HG03066 (cell line): ENCODE measurements at regions not wholly inside any gene's neighbourhood (a gene's known extent, or its start where the extent isn't known, plus 50 kb on each side); places are given as distances from the start of the nearest gene placed in this dataset.

ENCODE experiments used
- ATAC-seq: cut with Tn5 transposase; IDR thresholded peaks from one replicate; pipeline ENCODE4 v1.9.1; 2021; ENCODE audit warnings: low read depth; ENCODE audit not compliant: unreplicated experiment

DNA sequence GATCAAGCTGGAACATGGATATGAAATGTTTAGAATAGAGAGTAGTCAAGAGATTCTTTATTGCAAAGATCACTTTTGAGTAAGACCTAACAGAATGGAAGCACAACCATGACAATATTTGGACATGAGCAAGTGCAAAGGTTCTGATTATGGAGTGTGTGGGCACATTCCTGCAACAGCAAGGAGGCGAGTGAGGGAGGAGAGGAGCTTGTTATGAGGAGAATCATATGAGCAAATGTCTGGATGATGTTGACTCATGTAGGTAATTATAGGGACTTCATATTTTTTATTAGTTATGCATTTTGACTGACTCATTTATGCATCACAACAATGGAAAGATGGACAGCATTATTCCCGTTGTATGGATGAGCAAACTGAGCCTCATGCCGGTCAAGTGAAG is 100.8 kb upstream of the SLC35B3 start:
- no peak for ATAC-seq

DNA sequence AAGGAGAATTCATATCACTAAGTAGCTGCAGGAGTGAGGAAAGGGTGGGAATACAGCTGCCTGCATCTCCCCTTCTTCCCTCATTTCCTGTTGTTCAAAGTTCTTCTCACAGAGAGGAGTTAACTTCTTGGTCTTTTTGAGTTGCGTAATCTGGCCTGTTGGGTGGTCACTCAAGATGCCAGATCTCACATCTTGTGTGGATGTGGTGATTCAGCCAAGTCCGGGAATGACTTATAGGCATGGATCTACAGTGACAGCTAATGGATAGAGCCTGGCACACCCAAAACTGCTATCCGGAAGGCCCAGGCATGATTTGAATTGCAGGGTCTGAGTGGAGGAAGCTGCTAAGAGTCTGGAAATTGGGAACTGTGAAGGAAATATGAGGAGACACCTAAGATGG is 100.2 kb upstream of the SLC35B3 start:
- no peak for ATAC-seq

DNA sequence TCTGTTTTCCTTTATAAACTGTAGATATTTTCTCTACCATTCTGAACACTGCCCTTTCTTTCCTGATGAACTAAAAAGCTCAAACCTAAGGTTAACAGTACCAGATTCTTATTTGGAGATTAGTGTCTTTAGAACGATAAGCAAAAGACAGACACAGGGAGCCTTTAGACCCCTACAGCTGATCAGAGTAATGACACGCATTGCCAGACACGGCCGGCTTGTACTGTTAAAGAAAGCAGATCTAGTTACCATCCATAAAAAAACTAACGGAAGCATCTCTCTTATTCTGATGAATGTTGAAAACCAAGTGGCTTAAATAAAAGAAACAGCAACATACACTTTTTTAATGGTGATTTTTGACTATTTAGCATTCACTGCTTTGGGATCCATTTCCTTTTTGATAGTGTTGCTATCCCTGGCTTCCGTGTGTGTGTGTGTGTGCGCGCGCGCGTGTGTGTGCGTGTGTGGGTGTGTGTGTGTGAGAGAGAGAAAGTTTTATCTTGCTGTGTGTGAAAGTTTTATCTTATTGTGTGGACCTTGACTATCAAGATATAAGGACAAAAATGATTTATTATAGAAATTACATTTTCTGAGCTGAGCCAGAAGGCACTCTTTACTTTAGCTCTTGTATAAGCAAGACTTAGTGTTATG is 95.6 kb upstream of the SLC35B3 start:
- ATAC-seq = no peak

DNA sequence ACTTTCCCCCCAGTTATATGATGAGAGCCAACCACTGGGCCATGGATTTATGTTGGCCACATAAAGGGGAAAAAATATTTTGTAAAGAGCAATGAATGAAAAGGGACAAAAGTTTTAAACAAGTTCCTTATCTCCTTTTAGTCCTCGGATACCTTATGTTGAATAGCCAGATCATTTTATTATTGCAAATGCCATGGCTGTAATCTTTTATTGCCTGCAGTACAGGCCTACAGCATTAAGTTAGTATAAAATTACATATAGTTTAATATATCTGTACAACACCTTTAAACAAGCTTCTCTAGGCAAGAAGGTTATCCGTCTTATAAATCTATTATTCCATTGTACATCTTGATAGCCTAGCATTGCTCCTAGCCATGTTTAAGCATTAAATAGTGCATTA is 93.9 kb upstream of the SLC35B3 start:
- no peak for ATAC-seq

DNA sequence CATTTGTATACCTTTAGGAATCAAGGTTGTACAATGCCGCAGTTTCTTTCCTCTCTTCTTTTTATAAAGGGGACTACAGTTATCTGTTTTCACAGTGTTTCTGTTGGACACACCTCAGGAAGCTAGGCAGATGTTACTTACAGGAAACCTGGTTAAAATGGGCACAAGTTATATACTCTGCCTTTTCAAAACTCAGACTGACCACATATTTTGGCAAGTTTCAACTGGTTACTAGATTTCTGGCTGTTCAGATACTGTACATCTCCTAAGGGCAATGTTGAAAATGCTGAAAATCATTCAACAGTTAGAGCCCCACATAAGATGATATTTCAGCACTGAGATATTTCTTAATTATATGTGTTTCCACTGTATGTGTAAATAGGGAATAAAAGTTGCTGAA is 92.5 kb upstream of the SLC35B3 start:
- no peak for ATAC-seq

DNA sequence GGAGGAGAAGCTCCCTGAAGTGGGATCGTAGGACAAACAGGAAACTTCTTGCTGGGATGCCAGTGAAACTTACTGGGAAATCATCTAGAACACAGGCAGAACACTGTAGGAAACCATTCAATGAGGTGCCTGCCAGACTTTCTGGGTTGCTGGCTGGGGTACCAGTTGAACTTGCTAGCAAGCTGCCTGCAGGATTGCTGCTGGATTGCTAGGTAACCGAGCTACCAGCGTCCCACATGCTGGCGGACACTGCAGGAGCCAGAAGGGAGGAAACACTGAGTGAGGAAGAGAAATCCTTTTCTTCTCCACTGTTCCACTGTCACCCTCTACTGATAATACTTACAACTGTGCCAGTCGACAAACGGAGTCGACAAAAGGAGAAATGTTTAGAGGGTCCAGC is 91.3 kb upstream of the SLC35B3 start:
- no peak for ATAC-seq

DNA sequence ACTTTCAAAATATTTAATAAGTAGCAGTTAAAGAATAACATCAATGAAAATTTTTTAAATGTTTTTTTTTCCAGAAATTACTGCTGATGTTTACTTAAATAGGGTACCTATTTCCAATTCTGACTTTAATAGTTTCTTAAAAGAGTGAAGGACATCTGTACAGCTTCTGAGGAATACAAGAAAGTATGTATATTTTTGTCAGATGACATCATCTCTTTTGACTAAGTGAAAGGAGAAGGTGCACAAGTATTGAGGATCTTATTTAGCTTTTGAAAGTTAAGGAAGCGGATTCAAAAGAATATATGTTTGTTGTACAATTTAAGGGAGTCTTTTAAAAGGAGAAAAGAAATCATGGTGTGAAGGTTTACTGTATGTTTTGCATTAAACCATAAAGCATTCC is 90.0 kb upstream of the SLC35B3 start:
- no peak for ATAC-seq

DNA sequence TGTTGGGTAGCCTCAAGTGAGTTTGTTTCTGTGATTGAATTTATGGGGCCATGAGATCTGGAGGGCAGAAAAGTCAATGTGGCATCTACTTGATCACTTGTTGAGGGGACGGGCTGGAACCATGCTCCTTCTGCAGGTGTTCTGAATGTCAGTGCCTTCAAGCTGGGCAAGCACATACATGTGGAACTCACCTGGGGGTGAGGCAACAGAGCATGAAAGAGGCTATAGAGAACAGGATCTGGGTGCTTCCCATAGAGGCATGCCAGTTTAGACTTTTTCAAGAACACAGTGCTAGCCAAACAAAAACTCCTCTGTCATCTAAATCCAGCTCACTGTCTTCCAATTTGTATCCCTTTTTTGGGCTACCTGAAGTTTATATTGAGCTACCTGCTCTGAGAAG is 77.8 kb upstream of the SLC35B3 start:
- ATAC-seq = no peak

DNA sequence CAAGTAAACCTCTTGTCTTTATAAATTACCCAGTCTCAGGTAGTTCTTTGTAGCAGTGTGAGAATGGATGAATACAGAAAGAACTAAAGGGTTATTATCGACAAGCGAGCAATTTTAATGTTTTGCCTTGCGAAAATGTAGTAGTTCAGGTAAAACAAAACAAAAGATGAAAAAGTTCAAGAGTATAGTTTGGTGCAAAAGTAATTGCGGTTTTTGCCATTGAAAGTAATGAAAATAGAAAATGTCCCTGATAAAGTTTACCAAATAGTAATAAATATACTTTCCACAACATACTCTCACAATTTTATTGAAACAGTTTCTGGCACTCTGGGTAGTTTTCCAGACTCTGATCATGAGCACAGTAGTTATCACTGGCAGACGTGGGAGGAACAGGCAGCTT is 71.9 kb upstream of the SLC35B3 start:
- ATAC-seq = no peak

DNA sequence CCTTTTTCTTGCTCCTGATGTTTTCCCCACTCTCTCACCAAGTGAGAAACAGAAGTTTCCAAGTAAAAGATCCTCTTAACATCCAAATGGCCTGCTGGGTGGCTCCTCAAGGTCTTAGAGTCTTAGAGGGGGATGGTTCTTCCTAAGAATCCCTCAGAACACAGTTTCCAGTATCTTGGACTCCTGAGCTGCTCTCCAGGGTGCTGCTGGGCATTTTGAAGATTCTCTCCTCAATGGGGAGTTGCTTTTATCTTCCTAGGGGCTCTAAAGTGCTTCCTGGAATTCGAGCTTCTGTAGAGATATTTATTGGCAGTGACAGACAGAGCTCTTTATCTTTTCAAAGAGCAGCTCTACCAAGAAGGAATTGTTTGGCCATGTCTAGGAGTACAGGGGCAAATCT is 70.8 kb upstream of the SLC35B3 start:
- ATAC-seq = no peak

DNA sequence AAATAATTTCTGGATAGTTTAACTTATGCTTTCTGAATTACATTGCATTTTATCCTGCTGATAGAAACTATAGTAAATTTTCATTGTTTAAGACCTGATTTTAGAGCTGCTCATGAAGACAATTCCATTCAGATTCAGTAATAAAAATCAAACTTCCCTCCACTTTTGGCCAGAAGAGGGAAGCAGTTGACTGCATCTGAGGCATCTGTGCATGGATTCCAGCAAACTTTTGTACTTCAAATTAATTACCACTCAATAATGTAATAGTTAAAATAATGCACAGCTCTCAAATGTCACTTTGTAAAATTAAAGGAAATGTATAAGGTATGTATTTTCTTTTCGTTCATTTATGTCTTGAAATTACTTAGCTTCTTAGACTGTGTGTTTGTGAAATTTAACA is 64.2 kb upstream of the SLC35B3 start:
- no peak for ATAC-seq

DNA sequence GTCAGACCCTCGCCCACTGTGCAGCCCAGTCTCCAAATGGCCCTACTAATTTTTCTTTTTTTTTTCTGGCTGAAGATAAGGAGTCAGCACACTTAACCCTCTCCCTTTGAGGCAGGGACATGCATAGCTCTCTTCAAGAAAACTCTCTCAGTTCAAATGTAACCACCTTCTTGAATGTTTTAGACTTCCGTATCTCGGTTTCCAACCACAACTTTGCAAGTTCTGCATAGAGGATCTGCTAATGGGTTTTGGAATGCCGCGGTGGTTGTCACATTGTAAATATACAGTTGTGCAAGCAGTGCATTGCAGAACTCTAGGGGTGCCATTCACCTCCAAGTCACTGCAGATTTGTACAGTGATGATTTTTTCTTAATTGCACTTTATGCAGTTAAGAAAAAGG is 59.4 kb upstream of the SLC35B3 start:
- no peak for ATAC-seq

DNA sequence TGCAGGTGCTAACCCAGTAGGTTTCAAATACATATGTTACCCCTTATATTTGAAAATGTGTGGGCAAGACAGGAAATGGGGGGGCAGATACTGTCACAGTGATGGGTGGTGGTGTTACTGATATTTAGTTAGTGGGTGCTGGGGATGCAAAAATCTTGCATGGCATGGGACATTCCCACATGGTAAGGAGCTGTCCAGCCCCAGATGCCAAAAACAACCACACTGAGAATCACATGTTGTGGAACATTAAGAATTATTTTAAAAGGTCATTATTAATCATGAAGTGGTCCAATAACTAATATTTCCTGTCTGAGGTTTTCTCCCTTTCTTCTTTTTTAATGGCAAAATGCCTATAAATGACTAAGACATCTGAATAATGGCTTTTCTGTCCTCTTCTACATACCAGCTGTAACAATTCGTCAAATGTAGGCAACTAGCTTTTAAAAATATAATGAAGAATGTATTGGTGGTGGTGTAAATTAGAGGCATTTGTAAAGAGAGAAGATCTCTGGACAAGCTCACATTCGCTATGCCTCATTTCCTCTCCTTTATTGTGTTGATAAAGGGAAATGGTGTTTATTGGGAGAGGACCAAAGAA is 57.3 kb upstream of the SLC35B3 start:
- no peak for ATAC-seq
